ENCODE measurements at regions not wholly inside any gene's neighbourhood (a gene's known extent, or its start where the extent isn't known, plus 50 kb on each side); places are given as distances from the start of the nearest gene placed in this dataset.
"Not testable (repeated sequence)": the region's sequence is repeated elsewhere in the genome, so short reads cannot be mapped to it uniquely, and the experiment has no call there.

DNA sequence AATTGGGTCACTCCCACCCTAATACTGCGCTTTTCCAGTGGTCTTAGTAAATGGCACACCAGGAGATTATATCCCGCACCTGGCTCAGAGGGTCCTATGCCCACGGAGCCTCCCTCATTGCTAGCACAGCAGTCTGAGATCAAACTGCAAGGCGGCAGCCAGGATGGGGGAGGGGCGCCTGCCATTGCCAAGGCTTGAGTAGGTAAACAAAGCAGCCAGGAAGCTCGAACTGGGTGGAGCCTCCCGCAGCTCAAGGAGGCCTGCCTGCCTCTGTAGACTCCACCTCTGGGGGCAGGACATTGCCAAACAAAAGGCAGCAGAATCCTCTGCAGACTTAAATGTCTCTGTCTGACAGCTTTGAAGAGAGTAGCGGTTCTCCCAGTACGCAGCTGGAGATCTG is 52.4 kb upstream of the PMPCB start:
- peak; percentile 60 for DNase-seq
- H3K4me3 Mint-ChIP-seq; H3K27me3 Mint-ChIP-seq; H3K36me3 Mint-ChIP-seq (ENCODE audit: low read depth); H3K9me3 Mint-ChIP-seq; H3K27ac Mint-ChIP-seq; intact Hi-C loops (cut with micrococcal nuclease); H3K4me1 Mint-ChIP-seq: not testable (repeated sequence)

DNA sequence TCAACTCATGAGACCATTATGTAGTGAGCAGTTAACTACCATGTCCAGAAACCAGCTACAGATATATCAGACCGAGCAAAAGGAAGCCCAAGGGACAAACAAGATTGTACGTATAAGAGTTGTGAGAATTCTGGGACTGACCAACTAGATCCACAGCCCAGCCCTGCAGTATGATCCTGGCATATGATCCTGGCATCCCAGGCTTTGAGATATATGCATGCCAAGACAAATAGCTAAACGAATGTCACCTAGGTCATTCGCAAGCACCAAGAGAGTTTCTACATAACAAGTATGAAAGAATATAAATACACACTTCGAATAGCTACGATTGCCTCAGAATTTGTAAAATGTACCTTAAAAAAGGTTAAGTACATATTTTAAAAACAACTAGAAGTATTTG is 56.4 kb upstream of the PMPCB start:
- DNase-seq = no peak
- Mint-ChIP-seq H3K27ac (no peak overlapping the region), H3K27me3 (no peaks in the 10 kb centered on the region), H3K36me3 (ENCODE audit: low read depth) (no peaks in the 10 kb centered on the region), H3K9me3 (peaks cover 5% of the 10 kb centered on the region), H3K4me3 (no peak overlapping the region), H3K4me1 (no peaks in the 10 kb centered on the region)
- intact Hi-C loops (cut with micrococcal nuclease) = no loop called here

DNA sequence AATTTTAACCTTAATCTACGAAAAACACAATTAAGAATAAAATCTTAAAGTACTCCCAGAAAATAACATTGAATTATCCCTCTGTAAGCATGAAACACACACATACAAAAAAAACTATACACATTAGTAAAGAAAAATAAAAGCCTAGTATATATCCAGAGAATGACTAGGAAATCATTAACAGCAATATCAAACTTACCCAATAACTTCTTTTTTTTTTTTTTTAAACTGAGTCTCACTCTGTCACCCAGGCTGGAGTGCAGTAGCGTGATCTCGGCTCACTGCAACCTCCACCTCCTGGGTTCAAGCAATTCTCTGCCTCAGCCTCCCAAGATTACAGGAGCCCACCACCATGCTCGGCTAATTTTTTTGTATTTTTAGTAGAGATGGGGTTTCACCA is 61.4 kb upstream of the PMPCB start:
- H3K27ac Mint-ChIP-seq; H3K27me3 Mint-ChIP-seq; H3K36me3 Mint-ChIP-seq (ENCODE audit: low read depth); H3K4me1 Mint-ChIP-seq; DNase-seq; intact Hi-C loops (cut with micrococcal nuclease); H3K9me3 Mint-ChIP-seq; H3K4me3 Mint-ChIP-seq: not testable (repeated sequence)

DNA sequence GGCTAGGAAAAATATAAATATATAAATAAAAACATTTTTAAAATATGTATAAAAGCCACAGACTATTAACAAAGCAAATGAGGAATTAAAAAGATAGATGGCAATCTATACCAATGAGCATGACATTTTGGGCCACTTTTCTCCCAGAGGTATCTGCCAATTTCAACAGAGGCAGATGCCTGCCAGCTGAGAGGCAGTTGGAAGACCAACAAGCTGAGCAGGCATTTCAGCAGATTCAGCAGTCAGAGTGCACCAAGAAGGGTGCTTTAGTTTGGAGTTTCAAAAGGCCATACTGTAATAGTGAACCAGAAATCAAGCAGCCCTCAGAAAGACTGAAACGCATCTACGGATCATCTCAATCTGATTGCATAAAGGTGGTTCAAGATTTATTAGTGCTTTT is 62.4 kb upstream of the PMPCB start:
- intact Hi-C loops (cut with micrococcal nuclease); H3K27ac Mint-ChIP-seq; DNase-seq; H3K4me3 Mint-ChIP-seq; H3K27me3 Mint-ChIP-seq; H3K4me1 Mint-ChIP-seq; H3K9me3 Mint-ChIP-seq; H3K36me3 Mint-ChIP-seq (ENCODE audit: low read depth): not testable (repeated sequence)

DNA sequence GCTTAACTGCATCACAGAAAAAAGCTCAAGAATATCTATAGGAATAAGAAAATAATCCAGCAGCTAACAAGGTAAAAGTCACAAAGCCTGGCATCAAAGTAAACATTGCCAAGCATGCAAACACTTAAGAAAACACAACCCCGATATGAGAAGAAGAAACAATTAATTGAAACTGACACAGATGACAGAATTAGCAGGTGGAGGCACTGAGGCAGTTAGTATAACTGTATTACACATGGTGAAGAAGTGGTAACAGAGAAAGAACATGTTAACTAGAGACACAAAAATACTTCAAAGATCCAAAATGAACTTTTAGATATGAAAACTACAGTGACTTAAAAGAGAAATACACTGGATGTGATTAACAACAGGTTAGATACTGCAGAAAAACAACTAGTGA is 69.4 kb upstream of the PMPCB start:
- intact Hi-C loops (cut with micrococcal nuclease); H3K4me3 Mint-ChIP-seq; H3K4me1 Mint-ChIP-seq; H3K27ac Mint-ChIP-seq; H3K9me3 Mint-ChIP-seq; H3K27me3 Mint-ChIP-seq; DNase-seq; H3K36me3 Mint-ChIP-seq (ENCODE audit: low read depth): not testable (repeated sequence)

DNA sequence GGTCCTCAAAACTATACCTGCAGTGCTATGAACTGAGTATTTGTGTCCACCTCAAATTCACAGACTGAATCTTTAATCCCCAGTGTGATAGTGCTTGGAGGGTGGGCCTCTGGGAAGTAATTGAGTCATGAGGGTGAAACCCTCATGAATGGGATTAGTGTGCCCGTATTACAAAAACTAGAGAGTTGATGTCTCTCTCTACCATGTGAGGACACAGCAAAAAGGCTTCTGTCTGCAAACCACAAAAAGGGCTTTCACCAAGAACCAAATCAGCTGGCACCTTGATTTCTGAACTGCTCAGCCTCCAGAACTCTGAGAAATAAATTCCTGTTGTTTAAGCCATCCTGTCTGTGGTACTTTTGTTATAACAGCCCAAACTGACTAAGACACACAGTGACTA is 71.4 kb upstream of the PMPCB start:
- DNase-seq; H3K4me3 Mint-ChIP-seq; H3K4me1 Mint-ChIP-seq; H3K27me3 Mint-ChIP-seq; H3K27ac Mint-ChIP-seq; H3K9me3 Mint-ChIP-seq; intact Hi-C loops (cut with micrococcal nuclease); H3K36me3 Mint-ChIP-seq (ENCODE audit: low read depth): not testable (repeated sequence)

DNA sequence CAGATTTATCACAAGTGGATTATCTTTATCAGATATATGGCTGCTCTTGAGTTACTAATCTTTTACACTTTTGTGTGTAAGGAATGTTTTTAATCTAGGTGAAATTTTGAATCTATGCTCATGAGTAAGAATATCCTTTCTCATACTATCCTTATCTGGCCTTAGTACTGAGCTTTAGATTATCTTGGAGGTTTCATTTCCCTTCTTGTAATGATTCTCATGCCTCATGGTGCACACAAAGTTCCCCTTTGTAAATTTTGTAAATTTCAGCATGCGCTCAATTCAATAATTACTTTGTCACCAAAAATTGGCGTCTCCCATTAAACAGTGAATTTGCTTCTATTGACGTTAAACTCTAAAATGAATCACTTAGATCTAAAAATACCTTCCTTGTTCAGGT is 74.2 kb upstream of the NAPEPLD start:
- H3K36me3 Mint-ChIP-seq (ENCODE audit: low read depth); H3K9me3 Mint-ChIP-seq; intact Hi-C loops (cut with micrococcal nuclease); H3K27ac Mint-ChIP-seq; DNase-seq; H3K4me3 Mint-ChIP-seq; H3K4me1 Mint-ChIP-seq: not testable (repeated sequence)
- H3K27me3 Mint-ChIP-seq = peaks cover 11% of the 10 kb centered on the region

DNA sequence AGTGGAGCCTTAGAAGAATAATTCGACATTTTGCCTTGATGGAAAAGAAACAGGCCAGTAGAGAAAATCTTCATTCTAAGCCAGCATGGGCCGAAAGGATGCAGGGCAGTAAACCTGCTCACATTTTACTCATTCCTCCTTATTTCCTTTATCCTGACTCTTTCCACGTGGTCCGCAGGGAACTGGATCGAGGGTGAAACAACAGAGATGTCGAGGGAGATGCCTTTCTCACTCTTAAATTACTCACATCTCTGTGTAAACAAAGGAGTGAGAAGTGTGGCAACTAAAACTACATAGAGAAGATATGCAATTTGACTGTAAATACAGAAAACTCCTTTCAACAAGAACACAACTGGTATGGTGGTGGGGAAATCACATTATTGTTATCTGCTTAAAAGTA is 62.1 kb upstream of the NAPEPLD start:
- H3K9me3 Mint-ChIP-seq; H3K27me3 Mint-ChIP-seq; H3K4me3 Mint-ChIP-seq; H3K4me1 Mint-ChIP-seq; DNase-seq; H3K36me3 Mint-ChIP-seq (ENCODE audit: low read depth); intact Hi-C loops (cut with micrococcal nuclease); H3K27ac Mint-ChIP-seq: not testable (repeated sequence)

DNA sequence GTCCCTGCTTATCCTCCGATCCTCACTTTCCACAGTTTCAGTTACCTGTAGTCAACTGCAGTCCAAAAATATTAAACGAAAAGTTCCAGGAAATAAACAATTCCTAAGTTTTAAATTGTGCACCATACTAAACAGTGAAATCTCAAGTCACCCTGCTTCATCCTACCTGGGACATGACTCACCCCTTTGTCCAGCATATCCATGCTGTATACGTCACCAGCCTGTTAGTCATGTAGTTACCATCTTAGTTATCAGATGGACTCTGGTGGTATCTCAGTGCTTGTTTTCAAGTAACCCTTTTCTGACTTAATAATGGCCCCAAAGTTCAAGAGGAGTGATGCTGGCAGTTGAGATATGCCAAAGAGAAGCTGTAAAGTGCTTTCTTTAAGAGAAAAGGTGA is 50.3 kb upstream of the NAPEPLD start:
- H3K4me3 Mint-ChIP-seq; H3K4me1 Mint-ChIP-seq; H3K27me3 Mint-ChIP-seq; DNase-seq; H3K36me3 Mint-ChIP-seq (ENCODE audit: low read depth); intact Hi-C loops (cut with micrococcal nuclease); H3K9me3 Mint-ChIP-seq; H3K27ac Mint-ChIP-seq: not testable (repeated sequence)
